Progenitor cell of endocrine pancreas (in vitro differentiated cells): ENCODE measurements at regions not wholly inside any gene's neighbourhood (a gene's known extent, or its start where the extent isn't known, plus 50 kb on each side); places are given as distances from the start of the nearest gene placed in this dataset.

ENCODE experiments used
- DNase-seq: peaks from one replicate; pipeline ENCODE4 v3.0.0; 2021; ENCODE audit warnings: low spot score; ENCODE audit not compliant: unreplicated experiment
- H3K27ac Mint-ChIP-seq: 2 replicates; pipeline ENCODE4 v1.8.0; 2021; ENCODE audit warnings: mild to moderate bottlenecking, moderate library complexity, mixed read lengths
- H3K27me3 Mint-ChIP-seq: 2 replicates; pipeline ENCODE4 v1.8.0; 2021; ENCODE audit warnings: mixed read lengths
- H3K36me3 Mint-ChIP-seq: 2 replicates; pipeline ENCODE4 v1.8.0; 2022; ENCODE audit warnings: mixed read lengths; ENCODE audit not compliant: insufficient read depth
- H3K4me1 Mint-ChIP-seq: 2 replicates; pipeline ENCODE4 v1.8.0; 2021; ENCODE audit warnings: low read depth, mixed read lengths
- H3K4me3 Mint-ChIP-seq: 2 replicates; pipeline ENCODE4 v1.8.0; 2021; ENCODE audit warnings: low read depth, mild to moderate bottlenecking, moderate library complexity, mixed read lengths
- H3K9me3 Mint-ChIP-seq: 2 replicates; pipeline ENCODE4 v1.8.0; 2021; ENCODE audit warnings: low read depth, mixed read lengths
- TF ChIP-seq, protein P1 (sequence below): fragments of 200-600 bp; sonication (generic); IDR thresholded peaks from one replicate; pipeline ENCODE4 v1.5.0; 2021; ENCODE audit warnings: antibody characterized with exemption, mild to moderate bottlenecking; ENCODE audit not compliant: unreplicated experiment

DNA sequence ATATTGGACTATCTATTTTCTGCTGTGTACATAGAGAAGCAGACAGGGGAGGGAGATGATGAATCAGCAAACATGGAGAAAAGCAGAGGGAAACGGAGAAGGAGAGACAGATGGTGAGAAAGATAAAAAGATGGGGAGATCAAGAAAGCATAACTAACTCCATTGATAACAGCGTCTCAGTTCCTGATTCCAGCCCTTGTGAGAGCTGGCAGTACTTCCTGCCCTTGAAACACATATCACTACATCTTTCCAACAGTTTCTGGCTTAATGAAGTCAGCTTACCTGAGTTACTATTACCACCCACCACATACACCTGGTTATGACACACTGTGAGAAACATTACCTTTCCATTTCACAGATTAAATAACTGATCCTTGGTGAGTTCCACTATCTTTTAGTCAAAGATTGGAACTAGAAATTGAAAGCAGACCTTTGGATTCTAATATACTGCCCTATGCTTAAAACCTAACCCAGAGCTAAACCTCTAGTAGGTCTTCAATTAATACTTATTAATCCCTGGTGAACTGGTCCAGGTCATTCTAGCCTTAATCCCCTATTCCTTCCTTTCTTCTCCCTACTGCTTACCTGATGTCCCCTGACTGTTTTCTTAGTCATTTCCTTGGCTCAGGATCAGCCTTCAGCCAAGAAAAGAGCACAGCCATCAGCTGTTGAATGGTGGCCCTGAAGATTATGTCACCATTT, 346.6 kb upstream of the CCL2 start:
- TF ChIP-seq, protein P1, sequence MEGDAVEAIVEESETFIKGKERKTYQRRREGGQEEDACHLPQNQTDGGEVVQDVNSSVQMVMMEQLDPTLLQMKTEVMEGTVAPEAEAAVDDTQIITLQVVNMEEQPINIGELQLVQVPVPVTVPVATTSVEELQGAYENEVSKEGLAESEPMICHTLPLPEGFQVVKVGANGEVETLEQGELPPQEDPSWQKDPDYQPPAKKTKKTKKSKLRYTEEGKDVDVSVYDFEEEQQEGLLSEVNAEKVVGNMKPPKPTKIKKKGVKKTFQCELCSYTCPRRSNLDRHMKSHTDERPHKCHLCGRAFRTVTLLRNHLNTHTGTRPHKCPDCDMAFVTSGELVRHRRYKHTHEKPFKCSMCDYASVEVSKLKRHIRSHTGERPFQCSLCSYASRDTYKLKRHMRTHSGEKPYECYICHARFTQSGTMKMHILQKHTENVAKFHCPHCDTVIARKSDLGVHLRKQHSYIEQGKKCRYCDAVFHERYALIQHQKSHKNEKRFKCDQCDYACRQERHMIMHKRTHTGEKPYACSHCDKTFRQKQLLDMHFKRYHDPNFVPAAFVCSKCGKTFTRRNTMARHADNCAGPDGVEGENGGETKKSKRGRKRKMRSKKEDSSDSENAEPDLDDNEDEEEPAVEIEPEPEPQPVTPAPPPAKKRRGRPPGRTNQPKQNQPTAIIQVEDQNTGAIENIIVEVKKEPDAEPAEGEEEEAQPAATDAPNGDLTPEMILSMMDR: no peak
- H3K36me3 Mint-ChIP-seq: no peaks in the 10 kb centered on the region
- no peak overlapping the region for H3K4me3 Mint-ChIP-seq
- H3K27ac Mint-ChIP-seq: no peak overlapping the region
- no peaks in the 10 kb centered on the region for H3K9me3 Mint-ChIP-seq
- no peaks in the 10 kb centered on the region for H3K27me3 Mint-ChIP-seq
- no peaks in the 10 kb centered on the region for H3K4me1 Mint-ChIP-seq
- no peak for DNase-seq

DNA sequence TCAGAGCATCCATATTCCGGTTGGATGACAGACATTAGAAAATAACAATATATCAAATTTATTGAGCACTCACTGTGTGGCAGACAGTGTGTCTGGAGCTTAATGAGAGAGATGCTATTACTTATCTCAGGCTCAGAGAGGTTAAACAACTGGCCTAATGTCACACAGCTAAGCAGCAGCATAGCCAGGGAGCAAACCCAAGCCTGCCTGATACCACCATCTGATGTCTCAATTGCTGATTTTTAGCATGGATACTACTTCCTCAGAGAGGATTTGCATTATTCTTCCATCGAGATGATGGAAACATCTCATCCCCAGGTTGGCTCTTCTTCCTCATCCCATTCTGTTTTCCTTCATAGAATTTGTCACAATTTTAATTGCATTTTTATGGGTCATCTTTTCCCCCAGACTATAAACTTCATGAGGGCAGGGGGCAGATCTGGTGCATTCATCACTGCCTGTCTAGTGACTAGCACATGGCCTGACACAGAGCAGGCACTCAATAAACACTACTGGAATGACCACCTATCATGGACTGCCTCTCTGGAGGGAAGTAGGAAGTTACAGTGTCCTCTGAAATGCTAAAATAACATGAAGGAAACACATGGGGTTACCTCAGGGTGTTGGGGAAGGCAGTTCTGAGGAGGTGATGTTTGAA, 344.8 kb upstream of the CCL2 start:
- TF ChIP-seq, protein P1: no peak
- no peak overlapping the region for H3K4me3 Mint-ChIP-seq
- peaks cover under 1% of the 10 kb centered on the region for H3K27me3 Mint-ChIP-seq
- no peaks in the 10 kb centered on the region for H3K9me3 Mint-ChIP-seq
- no peak for DNase-seq
- no peaks in the 10 kb centered on the region for H3K4me1 Mint-ChIP-seq
- H3K36me3 Mint-ChIP-seq: no peaks in the 10 kb centered on the region
- no peak overlapping the region for H3K27ac Mint-ChIP-seq

DNA sequence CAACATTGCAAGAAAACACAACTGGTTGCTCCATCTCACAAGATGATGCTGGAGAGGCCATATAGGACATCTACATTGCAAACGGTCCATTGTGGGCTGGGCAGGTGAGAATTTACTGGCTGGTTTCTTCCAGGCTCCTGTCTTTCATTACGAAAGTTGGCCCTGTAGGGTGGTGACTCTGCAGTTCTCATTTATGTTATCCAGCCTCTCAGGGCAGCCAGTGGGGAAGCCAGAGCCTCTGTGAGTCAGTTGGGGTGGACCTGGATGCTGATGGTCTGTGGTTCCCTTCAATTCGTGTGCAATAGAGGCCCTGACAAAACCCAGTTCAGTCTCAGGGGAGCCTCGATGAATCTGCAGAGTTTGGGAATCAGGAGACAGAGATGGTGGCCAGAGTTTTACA, 341.0 kb upstream of the CCL2 start:
- H3K36me3 Mint-ChIP-seq: no peaks in the 10 kb centered on the region
- no peak overlapping the region for H3K4me3 Mint-ChIP-seq
- H3K27me3 Mint-ChIP-seq: peaks cover 12% of the 10 kb centered on the region
- TF ChIP-seq, protein P1: no peak
- no peaks in the 10 kb centered on the region for H3K4me1 Mint-ChIP-seq
- no peaks in the 10 kb centered on the region for H3K9me3 Mint-ChIP-seq
- DNase-seq: no peak
- H3K27ac Mint-ChIP-seq: no peak overlapping the region

DNA sequence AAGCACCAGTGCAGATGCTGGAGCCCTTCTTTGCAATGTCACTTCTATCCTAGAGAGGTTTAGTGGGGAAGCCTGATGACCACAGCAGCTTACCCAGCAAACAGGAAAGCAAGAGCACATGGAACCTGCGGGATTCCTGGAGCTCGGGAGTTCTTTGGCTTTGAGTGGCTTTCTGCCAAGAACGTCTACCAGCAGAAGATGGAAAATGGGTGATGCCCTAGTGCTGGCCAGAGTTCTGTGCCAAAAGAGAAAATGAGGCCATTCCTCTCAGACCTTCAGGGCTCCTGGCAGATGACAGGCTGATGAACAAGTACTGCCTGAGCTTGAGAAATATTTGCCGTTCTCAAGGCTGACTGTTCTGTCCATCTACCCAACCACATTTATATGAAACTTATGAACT, 332.1 kb upstream of the CCL2 start:
- no peak for DNase-seq
- Mint-ChIP-seq H3K4me3 (no peak overlapping the region), H3K36me3 (no peaks in the 10 kb centered on the region), H3K9me3 (no peaks in the 10 kb centered on the region), H3K4me1 (peaks cover 7% of the 10 kb centered on the region), H3K27me3 (peaks cover 22% of the 10 kb centered on the region), H3K27ac (no peak overlapping the region)
- TF ChIP-seq, protein P1: no peak

DNA sequence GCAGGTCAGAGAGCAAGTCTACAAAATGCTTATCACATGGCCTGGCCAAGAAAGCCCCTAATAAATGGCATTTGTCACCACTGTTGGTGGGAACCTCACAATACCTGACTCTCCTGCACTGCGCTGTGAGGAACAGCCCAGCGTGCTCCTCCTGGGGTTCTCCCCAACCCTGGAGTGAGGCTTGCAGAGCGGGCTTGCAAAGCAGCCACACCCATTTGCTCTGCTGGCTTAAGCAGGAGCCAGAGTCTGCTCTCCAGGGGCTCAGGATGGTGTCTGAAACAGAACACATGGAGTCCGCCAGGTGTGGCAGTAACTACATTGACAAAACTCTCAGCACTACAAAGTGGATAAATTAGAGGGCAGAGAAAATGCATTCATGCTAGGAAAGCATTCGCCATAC, 331.0 kb upstream of the CCL2 start:
- no peaks in the 10 kb centered on the region for H3K9me3 Mint-ChIP-seq
- H3K36me3 Mint-ChIP-seq: no peaks in the 10 kb centered on the region
- no peak overlapping the region for H3K27ac Mint-ChIP-seq
- no peak for DNase-seq
- TF ChIP-seq, protein P1: no peak
- peaks cover 14% of the 10 kb centered on the region for H3K4me1 Mint-ChIP-seq
- H3K27me3 Mint-ChIP-seq: peaks cover 24% of the 10 kb centered on the region
- H3K4me3 Mint-ChIP-seq: no peak overlapping the region
